Neutrophil (primary cell): ENCODE measurements at regions not wholly inside any gene's neighbourhood (a gene's known extent, or its start where the extent isn't known, plus 50 kb on each side); places are given as distances from the start of the nearest gene placed in this dataset.
"Not testable (repeated sequence)": the region's sequence is repeated elsewhere in the genome, so short reads cannot be mapped to it uniquely, and the experiment has no call there.

Source experiments
- H3K27ac ChIP-seq: fragments of 200-600 bp; sonication (generic); 2 replicates; pipeline ENCODE4 v1.5.1; 2016; ENCODE audit warnings: mild to moderate bottlenecking, moderate library complexity
- H3K27me3 ChIP-seq: fragments of 200-600 bp; sonication (generic); 2 replicates; pipeline ENCODE4 v1.6.0; 2016; ENCODE audit warnings: mild to moderate bottlenecking
- H3K36me3 ChIP-seq: fragments of 200-600 bp; sonication (generic); 2 replicates; pipeline ENCODE4 v1.5.1; 2017
- H3K4me1 ChIP-seq, 2 experiments: fragments of 200-600 bp in 1 of 2; sonication (generic) in 1 of 2; 1 replicate in 1 of 2; 2 replicates in 1 of 2; pipeline versions ENCODE4 v1.5.1 to v1.6.1; 2013 to 2016; ENCODE audit warnings: low read depth in 1 of 2, low read length in 1 of 2, mild to moderate bottlenecking in 1 of 2, moderate library complexity in 1 of 2; ENCODE audit not compliant: control insufficient read depth in 1 of 2, insufficient read depth in 1 of 2
- H3K4me3 ChIP-seq, 2 experiments: fragments of 200-600 bp in 1 of 2; sonication (generic) in 1 of 2; 1 replicate in 1 of 2; 2 replicates in 1 of 2; pipeline ENCODE4 v1.5.1; 2013 to 2016; ENCODE audit warnings: low read depth in 1 of 2, low read length in 1 of 2, mild to moderate bottlenecking in 1 of 2, moderate library complexity in 1 of 2
- H3K9me3 ChIP-seq: fragments of 200-600 bp; sonication (generic); 2 replicates; pipeline ENCODE4 v1.5.1; 2016
- TF ChIP-seq, protein P1 (sequence below): fragments of 200-600 bp; sonication (generic); IDR thresholded peaks from 2 replicates; pipeline ENCODE4 v1.5.1; 2016; ENCODE audit warnings: antibody characterized with exemption

DNA sequence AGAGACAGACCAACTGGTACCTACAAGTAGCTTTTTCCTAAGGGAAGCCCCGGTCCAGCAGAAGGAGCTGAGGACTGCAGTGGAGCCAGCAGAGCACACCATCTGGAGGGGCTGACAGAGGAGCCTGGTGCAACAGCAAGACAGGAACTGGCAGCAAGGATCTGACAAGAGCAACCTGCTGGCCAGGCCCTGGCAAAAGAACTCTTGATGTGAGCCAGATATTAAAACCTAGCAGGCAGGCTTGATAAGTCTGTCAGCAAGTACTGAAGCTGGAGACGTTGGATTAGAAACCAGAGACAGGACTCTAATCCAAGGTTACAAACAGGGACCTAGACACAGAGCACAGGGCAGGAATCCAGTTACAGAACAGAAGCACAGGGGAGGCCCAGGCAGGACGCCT, 260.7 kb upstream of the MGAT5 start:
- H3K9me3 ChIP-seq, result no peaks in the 10 kb centered on the region
- no peaks in the 10 kb centered on the region for H3K36me3 ChIP-seq
- no peaks in the 10 kb centered on the region for H3K4me1 ChIP-seq
- TF ChIP-seq, protein P1, sequence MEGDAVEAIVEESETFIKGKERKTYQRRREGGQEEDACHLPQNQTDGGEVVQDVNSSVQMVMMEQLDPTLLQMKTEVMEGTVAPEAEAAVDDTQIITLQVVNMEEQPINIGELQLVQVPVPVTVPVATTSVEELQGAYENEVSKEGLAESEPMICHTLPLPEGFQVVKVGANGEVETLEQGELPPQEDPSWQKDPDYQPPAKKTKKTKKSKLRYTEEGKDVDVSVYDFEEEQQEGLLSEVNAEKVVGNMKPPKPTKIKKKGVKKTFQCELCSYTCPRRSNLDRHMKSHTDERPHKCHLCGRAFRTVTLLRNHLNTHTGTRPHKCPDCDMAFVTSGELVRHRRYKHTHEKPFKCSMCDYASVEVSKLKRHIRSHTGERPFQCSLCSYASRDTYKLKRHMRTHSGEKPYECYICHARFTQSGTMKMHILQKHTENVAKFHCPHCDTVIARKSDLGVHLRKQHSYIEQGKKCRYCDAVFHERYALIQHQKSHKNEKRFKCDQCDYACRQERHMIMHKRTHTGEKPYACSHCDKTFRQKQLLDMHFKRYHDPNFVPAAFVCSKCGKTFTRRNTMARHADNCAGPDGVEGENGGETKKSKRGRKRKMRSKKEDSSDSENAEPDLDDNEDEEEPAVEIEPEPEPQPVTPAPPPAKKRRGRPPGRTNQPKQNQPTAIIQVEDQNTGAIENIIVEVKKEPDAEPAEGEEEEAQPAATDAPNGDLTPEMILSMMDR, result no peak
- no peaks in the 10 kb centered on the region for H3K27me3 ChIP-seq
- no peak overlapping the region for H3K27ac ChIP-seq
- no peak overlapping the region for H3K4me3 ChIP-seq

DNA sequence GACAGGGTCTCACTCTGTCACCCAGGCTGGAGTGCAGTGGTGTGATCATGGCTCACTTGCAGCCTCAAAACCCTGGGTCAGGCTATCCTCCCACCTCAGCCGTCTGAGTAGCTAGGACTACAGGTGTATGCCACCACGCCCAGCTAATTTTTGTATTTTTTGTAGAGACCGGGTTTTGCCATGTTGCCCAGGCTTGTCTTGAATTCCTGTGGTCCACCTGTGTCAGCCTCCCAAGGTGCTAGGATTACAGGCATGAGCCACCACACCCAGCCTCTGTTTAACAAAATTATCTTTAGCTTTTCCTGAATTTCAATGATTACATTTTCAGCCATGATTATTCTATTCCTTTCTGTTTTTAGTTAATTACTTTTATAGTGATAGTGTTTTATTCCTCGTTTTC, 255.1 kb upstream of the MGAT5 start:
- H3K4me3 ChIP-seq, H3K27ac ChIP-seq, H3K9me3 ChIP-seq, H3K4me1 ChIP-seq, H3K27me3 ChIP-seq, H3K36me3 ChIP-seq: not testable (repeated sequence)

- Histone ChIP-seq H3K4me3 (no peak overlapping the region), H3K27ac (no peak overlapping the region), H3K9me3 (no peaks in the 10 kb centered on the region), H3K36me3 (no peaks in the 10 kb centered on the region), H3K27me3 (peaks cover 7% of the 10 kb centered on the region), H3K4me1 (no peaks in the 10 kb centered on the region)
- TF ChIP-seq, protein P1, result no peak
Measured at GRCh38 chr2:134002391-134002790, 251.5 kb upstream of the MGAT5 start.

DNA sequence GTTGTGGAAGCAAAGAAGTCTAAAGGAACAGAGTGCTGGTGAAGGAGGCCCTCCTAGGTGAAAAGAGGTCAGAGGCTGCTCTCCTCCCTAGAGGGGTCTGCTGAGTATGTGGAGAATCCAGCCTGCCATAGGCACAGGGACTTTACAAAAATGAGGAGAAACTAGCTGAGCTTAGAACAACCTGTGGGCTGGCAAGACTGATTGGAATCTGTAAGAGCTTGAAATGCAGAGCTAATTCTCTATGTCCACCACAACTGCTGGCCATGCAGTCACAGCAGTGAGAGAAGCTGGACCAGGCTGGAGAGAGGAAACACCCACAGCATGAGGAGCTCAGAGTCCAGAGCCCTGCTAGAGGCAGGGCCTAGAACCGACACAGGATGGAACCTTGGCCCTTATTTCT, 251.0 kb upstream of the MGAT5 start:
- Histone ChIP-seq H3K27ac (no peak overlapping the region), H3K36me3 (no peaks in the 10 kb centered on the region), H3K4me3 (no peak overlapping the region), H3K9me3 (no peaks in the 10 kb centered on the region), H3K4me1 (no peaks in the 10 kb centered on the region), H3K27me3 (peaks cover 7% of the 10 kb centered on the region)
- TF ChIP-seq, protein P1, result no peak

- no peak overlapping the region for H3K27ac ChIP-seq
- TF ChIP-seq, protein P1, result no peak
Measured at GRCh38 chr2:134004467-134004866, 249.4 kb upstream of the MGAT5 start.

GRCh38 chr2:134008837-134009236, 245.0 kb upstream of the MGAT5 start:
- Histone ChIP-seq H3K27me3 (no peaks in the 10 kb centered on the region), H3K9me3 (no peaks in the 10 kb centered on the region), H3K4me1 (no peaks in the 10 kb centered on the region), H3K4me3 (no peak overlapping the region), H3K27ac (no peak overlapping the region), H3K36me3 (no peaks in the 10 kb centered on the region)
- TF ChIP-seq, protein P1, result no peak

More at GRCh38 chr2:134004467-134004866, 249.4 kb upstream of the MGAT5 start:
- H3K4me1 ChIP-seq, result no peaks in the 10 kb centered on the region
- H3K4me3 ChIP-seq, result no peak overlapping the region
- H3K36me3 ChIP-seq, result no peaks in the 10 kb centered on the region
- H3K27me3 ChIP-seq, result peaks cover 1% of the 10 kb centered on the region
- no peaks in the 10 kb centered on the region for H3K9me3 ChIP-seq
